HG03575 (cell line): ENCODE measurements at regions not wholly inside any gene's neighbourhood (a gene's known extent, or its start where the extent isn't known, plus 50 kb on each side); places are given as distances from the start of the nearest gene placed in this dataset.
"Not testable (repeated sequence)": the region's sequence is repeated elsewhere in the genome, so short reads cannot be mapped to it uniquely, and the experiment has no call there.

Experiments
- ATAC-seq: cut with Tn5 transposase; IDR thresholded peaks from one replicate; pipeline ENCODE4 v1.9.1; 2021; ENCODE audit not compliant: unreplicated experiment, insufficient number of reproducible peaks, low FRiP score; ENCODE audit errors: extremely low read depth

GRCh38 chr7:143704813-143705212 is 52.7 kb downstream of the CTAGE6 start:
- not testable (repeated sequence) for ATAC-seq

- ATAC-seq: peak; percentile 88
Observed at GRCh38 chr7:143700759-143701699, 56.5 kb downstream of the CTAGE6 start.
